ENCODE measurements at regions not wholly inside any gene's neighbourhood (a gene's known extent, or its start where the extent isn't known, plus 50 kb on each side); places are given as distances from the start of the nearest gene placed in this dataset.
"Not testable (repeated sequence)": the region's sequence is repeated elsewhere in the genome, so short reads cannot be mapped to it uniquely, and the experiment has no call there.

GRCh38 chr20:22963581-22963980 lies 71.5 kb upstream of the SSTR4 start:
- Histone ChIP-seq H4K20me1 (ENCODE audit: insufficient read depth, poor library complexity, severe bottlenecking) (no peaks in the 10 kb centered on the region), H3K9me3 (ENCODE audit: low read depth) (no peaks in the 10 kb centered on the region), H3K27me3 (no peaks in the 10 kb centered on the region), H3K27ac (peak overlapping the region; percentile 12), H3K4me2 (no peak overlapping the region), H2AFZ (no peak overlapping the region), H3K4me3 (no peak overlapping the region), H3K79me2 (no peaks in the 10 kb centered on the region), H3K4me1 (ENCODE audit: insufficient read depth) (no peaks in the 10 kb centered on the region), H3K9me2 (replicated peaks; ENCODE audit: insufficient read depth) (no peaks in the 10 kb centered on the region), H3K36me3 (replicated peaks; ENCODE audit: insufficient read depth, low read depth) (no peaks in the 10 kb centered on the region)
- WGBS (ENCODE audit: low lambda C conversion rate, missing lambda C conversion rate), result 43% methylated on average over 3 of the region's 3 CpGs
- TF ChIP-seq EZH2 (IDR thresholded peaks at IDR 0.05; ENCODE audit: borderline replicate concordance) (no peak), CTCF (IDR thresholded peaks at IDR 0.05; ENCODE audit: poor library complexity) (no peak), EZH2phosphoT487 (IDR thresholded peaks at IDR 0.05; ENCODE audit: low read depth, severe bottlenecking, unreplicated experiment) (no peak)
- DNase-seq (ENCODE audit: low spot score), result no peak

- no peak for DNase-seq (ENCODE audit: low spot score)
- H2AFZ ChIP-seq, result no peak overlapping the region
- TF ChIP-seq EZH2 (IDR thresholded peaks at IDR 0.05; ENCODE audit: borderline replicate concordance) (no peak), CTCF (IDR thresholded peaks at IDR 0.05; ENCODE audit: poor library complexity) (no peak), EZH2phosphoT487 (IDR thresholded peaks at IDR 0.05; ENCODE audit: low read depth, severe bottlenecking, unreplicated experiment) (no peak)
- no peak overlapping the region for H3K4me2 ChIP-seq
- no peaks in the 10 kb centered on the region for H3K36me3 ChIP-seq (replicated peaks; ENCODE audit: insufficient read depth, low read depth)
- H3K4me1 ChIP-seq (ENCODE audit: insufficient read depth), result no peaks in the 10 kb centered on the region
- H3K9me3 ChIP-seq (ENCODE audit: low read depth), result no peaks in the 10 kb centered on the region
- 86% methylated on average over 4 of the region's 4 CpGs for WGBS (ENCODE audit: low lambda C conversion rate, missing lambda C conversion rate)
- H3K79me2 ChIP-seq, result no peaks in the 10 kb centered on the region
- H4K20me1 ChIP-seq (ENCODE audit: insufficient read depth, poor library complexity, severe bottlenecking), result no peaks in the 10 kb centered on the region
- H3K4me3 ChIP-seq, result no peak overlapping the region
- no peaks in the 10 kb centered on the region for H3K27me3 ChIP-seq
- no peak overlapping the region for H3K27ac ChIP-seq
- H3K9me2 ChIP-seq (replicated peaks; ENCODE audit: insufficient read depth), result no peaks in the 10 kb centered on the region
Observed at GRCh38 chr20:22966787-22967464, 68.2 kb upstream of the SSTR4 start.

GRCh38 chr20:22967706-22968105 lies 67.4 kb upstream of the SSTR4 start:
- not testable (repeated sequence) for H3K4me3 ChIP-seq; H3K9me2 ChIP-seq (replicated peaks; ENCODE audit: insufficient read depth); H3K9me3 ChIP-seq (ENCODE audit: low read depth); H3K27me3 ChIP-seq; H2AFZ ChIP-seq; DNase-seq (ENCODE audit: low spot score); H3K4me2 ChIP-seq; H3K4me1 ChIP-seq (ENCODE audit: insufficient read depth); H4K20me1 ChIP-seq (ENCODE audit: insufficient read depth, poor library complexity, severe bottlenecking); H3K36me3 ChIP-seq (replicated peaks; ENCODE audit: insufficient read depth, low read depth); H3K79me2 ChIP-seq; H3K27ac ChIP-seq
- WGBS (ENCODE audit: low lambda C conversion rate, missing lambda C conversion rate), result 49% methylated on average over 2 of the region's 2 CpGs

- 77% methylated on average over 1 of the region's 1 CpG for WGBS (ENCODE audit: low lambda C conversion rate, missing lambda C conversion rate)
- H3K9me3 ChIP-seq (ENCODE audit: low read depth); DNase-seq (ENCODE audit: low spot score); H3K36me3 ChIP-seq (replicated peaks; ENCODE audit: insufficient read depth, low read depth); H3K9me2 ChIP-seq (replicated peaks; ENCODE audit: insufficient read depth); H3K4me2 ChIP-seq; H3K4me1 ChIP-seq (ENCODE audit: insufficient read depth); H3K79me2 ChIP-seq; H3K27me3 ChIP-seq; H4K20me1 ChIP-seq (ENCODE audit: insufficient read depth, poor library complexity, severe bottlenecking); H3K27ac ChIP-seq; H2AFZ ChIP-seq; H3K4me3 ChIP-seq: not testable (repeated sequence)
Observed at GRCh38 chr20:22969031-22969430, 66.1 kb upstream of the SSTR4 start.

GRCh38 chr20:22971077-22971476 lies 64.0 kb upstream of the SSTR4 start:
- WGBS (ENCODE audit: low lambda C conversion rate, missing lambda C conversion rate), result 78% methylated on average over 2 of the region's 2 CpGs
- H3K27ac ChIP-seq; H3K9me2 ChIP-seq (replicated peaks; ENCODE audit: insufficient read depth); H3K27me3 ChIP-seq; DNase-seq (ENCODE audit: low spot score); H3K79me2 ChIP-seq; H3K9me3 ChIP-seq (ENCODE audit: low read depth); H3K4me1 ChIP-seq (ENCODE audit: insufficient read depth); H3K4me2 ChIP-seq; H2AFZ ChIP-seq; H3K4me3 ChIP-seq; H4K20me1 ChIP-seq (ENCODE audit: insufficient read depth, poor library complexity, severe bottlenecking); H3K36me3 ChIP-seq (replicated peaks; ENCODE audit: insufficient read depth, low read depth): not testable (repeated sequence)

All from hepatocyte (in vitro differentiated cells).